ENCODE measurements at regions not wholly inside any gene's neighbourhood (a gene's known extent, or its start where the extent isn't known, plus 50 kb on each side); places are given as distances from the start of the nearest gene placed in this dataset.

DNA sequence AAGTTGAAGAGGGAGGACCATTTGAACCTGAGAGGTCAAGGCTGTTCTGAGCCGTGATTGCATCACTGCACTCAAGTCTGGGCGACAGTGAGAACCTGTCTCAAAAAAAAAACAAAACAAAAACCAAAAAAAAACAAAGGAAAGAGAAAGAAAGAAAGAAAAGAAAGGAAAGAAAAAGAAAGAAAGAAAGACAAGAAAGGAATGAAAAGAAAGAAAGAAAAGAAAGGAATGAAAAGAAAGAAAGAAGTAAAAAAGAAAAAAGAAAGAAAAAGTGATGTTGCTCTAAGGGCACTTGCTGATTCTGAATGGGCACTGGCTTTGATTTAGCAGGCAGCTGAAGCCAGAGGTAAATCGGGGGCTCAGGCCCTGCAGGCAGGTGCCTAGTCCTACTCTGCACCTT, 161.0 kb downstream of the MCHR2 start:
- WGBS, 4 donors: 59 to 68% (median 66%) methylated on average over 3 of the region's 3 CpGs
- Histone ChIP-seq H3K27ac (no peak overlapping the region), H3K4me3 (no peak overlapping the region), H3K4me1 (replicated peaks in 1 of 2) (no peaks in the 10 kb centered on the region), H3K27me3 (no peaks in the 10 kb centered on the region), H3K9me3 (replicated peaks in 1 of 3) (no peaks in the 10 kb centered on the region), H3K36me3 (replicated peaks in 1 of 2) (no peaks in the 10 kb centered on the region)
- no peak for TF ChIP-seq POLR2A (IDR thresholded peaks at IDR 0.05)
- TF ChIP-seq, protein P1, sequence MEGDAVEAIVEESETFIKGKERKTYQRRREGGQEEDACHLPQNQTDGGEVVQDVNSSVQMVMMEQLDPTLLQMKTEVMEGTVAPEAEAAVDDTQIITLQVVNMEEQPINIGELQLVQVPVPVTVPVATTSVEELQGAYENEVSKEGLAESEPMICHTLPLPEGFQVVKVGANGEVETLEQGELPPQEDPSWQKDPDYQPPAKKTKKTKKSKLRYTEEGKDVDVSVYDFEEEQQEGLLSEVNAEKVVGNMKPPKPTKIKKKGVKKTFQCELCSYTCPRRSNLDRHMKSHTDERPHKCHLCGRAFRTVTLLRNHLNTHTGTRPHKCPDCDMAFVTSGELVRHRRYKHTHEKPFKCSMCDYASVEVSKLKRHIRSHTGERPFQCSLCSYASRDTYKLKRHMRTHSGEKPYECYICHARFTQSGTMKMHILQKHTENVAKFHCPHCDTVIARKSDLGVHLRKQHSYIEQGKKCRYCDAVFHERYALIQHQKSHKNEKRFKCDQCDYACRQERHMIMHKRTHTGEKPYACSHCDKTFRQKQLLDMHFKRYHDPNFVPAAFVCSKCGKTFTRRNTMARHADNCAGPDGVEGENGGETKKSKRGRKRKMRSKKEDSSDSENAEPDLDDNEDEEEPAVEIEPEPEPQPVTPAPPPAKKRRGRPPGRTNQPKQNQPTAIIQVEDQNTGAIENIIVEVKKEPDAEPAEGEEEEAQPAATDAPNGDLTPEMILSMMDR (IDR thresholded peaks at IDR 0.05): no peak
- intact Hi-C loops (cut with DNase I): no loop called here
- no peak for DNase-seq

DNA sequence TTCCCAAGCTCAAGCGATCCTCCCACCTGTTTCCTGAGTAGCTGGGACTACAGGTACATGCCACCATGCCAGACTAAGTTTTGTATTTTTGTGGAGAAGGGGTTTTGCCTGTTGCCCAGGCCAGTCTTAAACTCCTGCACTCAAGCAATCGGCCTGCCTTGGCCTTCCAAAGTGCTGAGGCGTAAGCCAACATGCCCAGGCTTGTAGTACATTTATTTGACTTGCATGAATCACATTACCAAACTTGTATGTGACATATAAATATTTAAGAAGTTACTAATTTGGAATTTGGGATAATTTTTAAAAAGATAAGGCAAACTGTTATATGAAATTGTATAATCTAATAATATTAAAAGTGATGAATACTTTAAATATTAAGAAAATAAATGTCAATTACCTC, 157.6 kb downstream of the MCHR2 start:
- no peak for DNase-seq
- Histone ChIP-seq H3K27me3 (no peaks in the 10 kb centered on the region), H3K4me3 (no peak overlapping the region), H3K9me3 (replicated peaks in 1 of 3) (no peaks in the 10 kb centered on the region), H3K27ac (no peak overlapping the region), H3K36me3 (replicated peaks in 1 of 2) (no peaks in the 10 kb centered on the region), H3K4me1 (replicated peaks in 1 of 2) (no peaks in the 10 kb centered on the region)
- intact Hi-C loops (cut with DNase I): no loop called here
- TF ChIP-seq, protein P1 (IDR thresholded peaks at IDR 0.05): no peak
- no peak for TF ChIP-seq POLR2A (IDR thresholded peaks at IDR 0.05)
- WGBS, 4 donors: 69 to 79% (median 77%) methylated on average over 3 of the region's 3 CpGs

DNA sequence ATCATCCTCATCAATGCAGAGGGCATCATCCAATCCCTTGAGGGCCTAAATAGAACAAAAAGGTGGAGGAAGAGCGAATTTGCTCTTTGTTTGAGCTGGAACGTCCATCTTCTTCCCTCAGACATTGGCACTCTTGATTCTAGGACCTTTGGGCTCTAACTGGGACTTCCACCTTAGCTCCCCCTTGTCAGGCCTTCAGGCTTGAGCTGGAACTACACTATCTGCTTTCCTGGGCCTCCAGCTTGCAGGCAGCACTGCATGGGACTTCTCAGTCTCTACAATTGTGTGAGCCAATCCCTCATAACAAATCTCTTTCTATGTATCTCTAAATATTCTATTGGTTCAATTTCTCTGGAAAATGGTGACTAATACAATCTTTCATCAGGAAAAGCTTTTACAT, 155.4 kb downstream of the MCHR2 start:
- H3K27me3 ChIP-seq: no peaks in the 10 kb centered on the region
- H3K4me3 ChIP-seq: no peak overlapping the region
- no peaks in the 10 kb centered on the region for H3K9me3 ChIP-seq (replicated peaks in 1 of 3)
- H3K36me3 ChIP-seq (replicated peaks in 1 of 2): no peaks in the 10 kb centered on the region
- no peak for DNase-seq
- WGBS, 4 donors: 60 to 79% (median 66%) methylated on average over 2 of the region's 2 CpGs
- H3K27ac ChIP-seq: no peak overlapping the region
- H3K4me1 ChIP-seq (replicated peaks in 1 of 2): no peaks in the 10 kb centered on the region
- intact Hi-C loops (cut with DNase I): no loop called here
- TF ChIP-seq POLR2A (IDR thresholded peaks at IDR 0.05): no peak
- TF ChIP-seq, protein P1 (IDR thresholded peaks at IDR 0.05): no peak

DNA sequence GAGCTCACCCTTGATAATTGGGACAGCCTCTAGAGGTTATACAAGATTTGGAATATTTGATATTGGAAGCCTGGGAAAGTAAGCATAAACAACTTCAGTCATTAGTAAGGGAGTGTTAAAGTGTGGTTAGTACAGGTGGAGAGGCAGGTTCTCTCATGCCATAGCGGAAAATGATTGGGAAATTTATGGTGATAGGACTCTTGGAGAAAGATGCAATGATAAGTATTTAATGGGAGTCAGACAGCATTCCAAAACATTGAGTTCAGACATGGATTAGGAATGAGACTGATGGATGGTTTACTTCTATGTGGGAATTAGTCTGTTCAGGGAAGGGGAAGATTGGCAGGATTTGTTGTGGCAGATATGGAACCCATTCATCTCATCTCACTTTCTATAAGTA, 152.7 kb downstream of the MCHR2 start:
- Histone ChIP-seq H3K27ac (no peak overlapping the region), H3K27me3 (no peaks in the 10 kb centered on the region), H3K36me3 (replicated peaks in 1 of 2) (no peaks in the 10 kb centered on the region), H3K4me1 (replicated peaks in 1 of 2) (no peaks in the 10 kb centered on the region), H3K9me3 (replicated peaks in 1 of 3) (no peaks in the 10 kb centered on the region), H3K4me3 (no peak overlapping the region)
- TF ChIP-seq, protein P1 (IDR thresholded peaks at IDR 0.05): no peak
- TF ChIP-seq POLR2A (IDR thresholded peaks at IDR 0.05): no peak
- no peak for DNase-seq
- 0 to 66% (median 30%) methylated on average over 1 of the region's 1 CpG for WGBS, 4 donors
- intact Hi-C loops (cut with DNase I): no loop called here

Data from adrenal gland (tissue), 9 donors.